ENCODE measurements at regions not wholly inside any gene's neighbourhood (a gene's known extent, or its start where the extent isn't known, plus 50 kb on each side); places are given as distances from the start of the nearest gene placed in this dataset.
A peak's percentile ranks its signal among the peaks of the same experiment; 100 is the strongest.

DNA sequence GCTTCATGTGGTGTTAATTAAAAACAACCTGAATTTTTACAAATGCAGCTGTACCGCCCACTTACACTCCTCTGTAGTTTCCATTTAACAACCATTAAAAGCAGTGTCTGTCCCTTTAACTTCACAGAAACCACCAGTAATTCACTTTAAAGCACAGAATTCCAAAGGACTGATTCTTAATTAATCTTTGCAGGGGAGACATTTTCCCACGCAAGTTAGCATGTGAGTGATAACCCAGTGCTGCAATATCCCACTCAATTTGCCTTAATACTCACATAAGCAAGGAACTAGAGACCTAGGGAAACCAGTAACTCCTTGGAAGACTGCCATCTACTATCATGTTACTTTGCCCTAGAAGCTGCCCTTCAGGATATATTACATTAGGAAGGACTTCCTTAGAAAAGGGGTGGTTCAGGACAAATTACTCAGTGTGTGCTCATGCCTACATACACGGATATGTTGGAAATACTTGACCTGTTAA is 102.3 kb downstream of the OSR1 start:
- DNase-seq (ENCODE audit: low read depth) = peak; percentile 66
- ChIA-PET POLR2A (no interaction called here), CTCF (no interaction called here)
- TF ChIP-seq, protein P1, sequence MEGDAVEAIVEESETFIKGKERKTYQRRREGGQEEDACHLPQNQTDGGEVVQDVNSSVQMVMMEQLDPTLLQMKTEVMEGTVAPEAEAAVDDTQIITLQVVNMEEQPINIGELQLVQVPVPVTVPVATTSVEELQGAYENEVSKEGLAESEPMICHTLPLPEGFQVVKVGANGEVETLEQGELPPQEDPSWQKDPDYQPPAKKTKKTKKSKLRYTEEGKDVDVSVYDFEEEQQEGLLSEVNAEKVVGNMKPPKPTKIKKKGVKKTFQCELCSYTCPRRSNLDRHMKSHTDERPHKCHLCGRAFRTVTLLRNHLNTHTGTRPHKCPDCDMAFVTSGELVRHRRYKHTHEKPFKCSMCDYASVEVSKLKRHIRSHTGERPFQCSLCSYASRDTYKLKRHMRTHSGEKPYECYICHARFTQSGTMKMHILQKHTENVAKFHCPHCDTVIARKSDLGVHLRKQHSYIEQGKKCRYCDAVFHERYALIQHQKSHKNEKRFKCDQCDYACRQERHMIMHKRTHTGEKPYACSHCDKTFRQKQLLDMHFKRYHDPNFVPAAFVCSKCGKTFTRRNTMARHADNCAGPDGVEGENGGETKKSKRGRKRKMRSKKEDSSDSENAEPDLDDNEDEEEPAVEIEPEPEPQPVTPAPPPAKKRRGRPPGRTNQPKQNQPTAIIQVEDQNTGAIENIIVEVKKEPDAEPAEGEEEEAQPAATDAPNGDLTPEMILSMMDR (IDR thresholded peaks at IDR 0.05; ENCODE audit: insufficient read depth, low read depth, low read length) = no peak
- Histone ChIP-seq H3K27me3 (ENCODE audit: control insufficient read depth, insufficient read depth, low read length) (no peaks in the 10 kb centered on the region), H3K36me3 (ENCODE audit: control insufficient read depth, insufficient read depth, low read length) (no peaks in the 10 kb centered on the region), H3K4me3 (ENCODE audit: low read depth, low read length) (no peak overlapping the region)

DNA sequence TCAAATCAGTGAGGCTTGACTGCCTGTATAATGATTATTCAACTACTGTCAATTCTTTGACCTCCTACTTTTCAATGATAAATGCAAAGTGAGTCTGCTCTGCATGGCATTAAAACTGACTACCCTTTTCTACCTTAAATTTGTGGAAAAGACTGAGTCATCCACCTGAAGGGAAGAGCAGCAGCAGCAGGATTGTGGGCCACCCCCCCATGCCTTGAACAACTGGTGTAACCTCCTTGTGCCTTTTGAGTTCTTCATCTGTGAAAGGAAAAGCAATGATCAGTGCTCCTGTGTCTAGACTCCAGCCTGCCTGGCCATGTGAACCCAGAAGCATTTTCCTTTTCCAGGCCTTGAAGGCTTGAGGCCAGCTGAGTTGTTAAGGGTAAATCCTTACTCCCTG is 102.9 kb downstream of the OSR1 start:
- no peak overlapping the region for H3K4me3 ChIP-seq (ENCODE audit: low read depth, low read length)
- DNase-seq (ENCODE audit: low read depth) = no peak
- no peaks in the 10 kb centered on the region for H3K27me3 ChIP-seq (ENCODE audit: control insufficient read depth, insufficient read depth, low read length)
- ChIA-PET CTCF (no interaction called here), POLR2A (no interaction called here)
- H3K36me3 ChIP-seq (ENCODE audit: control insufficient read depth, insufficient read depth, low read length) = no peaks in the 10 kb centered on the region
- TF ChIP-seq, protein P1 (IDR thresholded peaks at IDR 0.05; ENCODE audit: insufficient read depth, low read depth, low read length) = no peak

DNA sequence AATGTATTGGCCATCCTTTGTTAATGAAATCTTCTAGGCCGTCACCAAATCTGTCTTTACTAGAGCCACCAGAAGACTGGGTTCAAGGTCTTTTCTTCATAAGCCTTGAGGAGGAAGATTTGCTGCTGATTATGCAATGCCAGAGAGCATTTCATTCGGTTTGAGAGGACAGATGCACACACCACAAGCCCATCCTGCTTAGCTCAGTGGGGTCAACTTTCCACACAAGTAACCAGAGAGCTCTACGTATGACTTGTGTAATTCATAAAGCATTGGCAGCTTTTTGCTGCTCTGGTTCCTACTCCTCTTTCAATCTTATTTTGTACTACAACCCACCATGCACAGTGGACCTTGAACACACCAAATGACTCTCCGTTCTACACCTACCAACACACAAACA is 106.9 kb downstream of the OSR1 start:
- TF ChIP-seq, protein P1 (IDR thresholded peaks at IDR 0.05; ENCODE audit: insufficient read depth, low read depth, low read length) = no peak
- H3K27me3 ChIP-seq (ENCODE audit: control insufficient read depth, insufficient read depth, low read length) = no peaks in the 10 kb centered on the region
- no peak overlapping the region for H3K4me3 ChIP-seq (ENCODE audit: low read depth, low read length)
- no peaks in the 10 kb centered on the region for H3K36me3 ChIP-seq (ENCODE audit: control insufficient read depth, insufficient read depth, low read length)
- POLR2A ChIA-PET = no interaction called here
- CTCF ChIA-PET = interaction anchor here (0.9 to 1.0 kb wide), 2 partner anchors 22 to 26 kb away, joined by 3 read pairs; no protein-coding TSS in a partner anchor
- DNase-seq (ENCODE audit: low read depth) = no peak

DNA sequence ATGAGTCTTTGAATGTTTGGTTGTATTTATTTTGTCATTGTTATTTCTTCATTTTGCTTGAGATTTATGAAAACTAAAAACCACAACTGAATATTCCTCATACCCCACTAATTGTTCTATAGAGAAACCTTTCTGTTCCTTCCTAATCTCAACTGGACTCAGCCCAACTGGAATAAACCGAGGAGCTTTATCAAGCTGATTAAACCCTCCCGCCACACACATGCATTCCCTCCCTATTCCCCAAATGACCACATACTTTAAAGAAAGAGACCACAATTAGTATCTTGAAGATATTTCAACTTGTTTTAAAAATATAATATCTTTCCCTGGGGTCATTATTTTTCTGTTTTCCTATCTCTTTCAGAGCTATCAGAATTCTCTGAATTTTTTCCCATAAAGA is 107.5 kb downstream of the OSR1 start:
- ChIA-PET CTCF (interaction anchor here (1.0 kb wide), 1 partner anchor 22 kb away, joined by 3 read pairs; no protein-coding TSS in a partner anchor), POLR2A (no interaction called here)
- no peak for DNase-seq (ENCODE audit: low read depth)
- Histone ChIP-seq H3K4me3 (ENCODE audit: low read depth, low read length) (no peak overlapping the region), H3K27me3 (ENCODE audit: control insufficient read depth, insufficient read depth, low read length) (no peaks in the 10 kb centered on the region), H3K36me3 (ENCODE audit: control insufficient read depth, insufficient read depth, low read length) (no peaks in the 10 kb centered on the region)
- TF ChIP-seq, protein P1 (IDR thresholded peaks at IDR 0.05; ENCODE audit: insufficient read depth, low read depth, low read length) = no peak

DNA sequence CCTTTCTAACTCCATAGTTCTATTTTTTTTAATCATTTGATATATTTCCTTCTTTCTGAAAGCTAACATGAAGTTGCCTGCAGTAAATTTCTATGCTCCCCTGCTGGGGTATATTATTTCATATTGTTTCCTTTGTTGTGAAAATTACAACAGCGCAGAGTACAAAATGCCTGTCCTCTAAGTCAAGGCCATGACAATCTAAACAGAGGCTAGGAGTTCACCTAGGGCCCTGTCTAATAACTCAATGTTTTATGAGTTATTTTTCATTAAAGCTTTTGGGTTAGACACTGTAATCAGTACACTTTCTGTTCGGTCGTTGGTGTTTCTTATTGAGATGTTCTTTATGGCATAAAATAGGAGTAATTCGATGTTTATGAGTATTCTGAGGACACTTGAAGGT is 111.2 kb downstream of the OSR1 start:
- POLR2A ChIA-PET = no interaction called here
- DNase-seq (ENCODE audit: low read depth) = no peak
- Histone ChIP-seq H3K36me3 (ENCODE audit: control insufficient read depth, insufficient read depth, low read length) (no peaks in the 10 kb centered on the region), H3K27me3 (ENCODE audit: control insufficient read depth, insufficient read depth, low read length) (no peaks in the 10 kb centered on the region), H3K4me3 (ENCODE audit: low read depth, low read length) (no peak overlapping the region)
- CTCF ChIA-PET = no interaction called here
- TF ChIP-seq, protein P1 (IDR thresholded peaks at IDR 0.05; ENCODE audit: insufficient read depth, low read depth, low read length) = no peak

All from BJ (cell line).